ENCODE measurements at regions not wholly inside any gene's neighbourhood (a gene's known extent, or its start where the extent isn't known, plus 50 kb on each side); places are given as distances from the start of the nearest gene placed in this dataset.

DNA sequence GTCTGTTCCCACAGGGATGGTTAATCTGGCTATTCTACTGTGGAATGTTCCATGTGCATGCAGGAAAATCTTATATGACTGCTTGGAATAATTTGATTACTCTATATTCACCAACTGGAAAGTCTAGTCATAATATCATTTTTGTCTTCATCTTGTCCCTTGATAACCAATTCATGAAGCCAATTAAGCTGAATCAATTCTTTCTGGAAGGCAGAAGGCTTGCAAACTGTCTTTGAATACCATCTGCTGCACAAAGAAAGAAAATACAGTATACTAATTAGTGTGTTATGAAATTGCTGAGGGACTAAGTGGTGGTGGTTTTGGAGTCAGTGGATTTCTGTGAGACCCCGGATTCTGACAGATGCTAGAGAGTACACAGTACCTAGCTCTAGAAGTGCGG, 546.5 kb upstream of the MIS18BP1 start:
- Histone ChIP-seq H3K9me1 (ENCODE audit: insufficient read depth, low read length) (no peaks in the 10 kb centered on the region), H4K20me1 (ENCODE audit: insufficient read depth, low read length) (no peaks in the 10 kb centered on the region), H4K8ac (ENCODE audit: low read depth in 2 of 2, low read length in 2 of 2) (no peak overlapping the region), H3K18ac (ENCODE audit: low read depth, low read length) (no peak overlapping the region), H3K27me3 (ENCODE audit: control insufficient read depth, insufficient read depth, low read length) (no peaks in the 10 kb centered on the region), H2AFZ (replicated peaks; ENCODE audit: low read length, poor library complexity) (no peak overlapping the region), H3K36me3 (ENCODE audit: control insufficient read depth, insufficient read depth, low read length) (no peaks in the 10 kb centered on the region), H3K27ac (ENCODE audit: insufficient read depth, low read length) (no peak overlapping the region), H3K4me1 (ENCODE audit: control insufficient read depth, insufficient read depth, low read length) (no peaks in the 10 kb centered on the region), H3K9ac (ENCODE audit: low read depth, low read length) (no peak overlapping the region), H3K14ac (replicated peaks; ENCODE audit: low read depth, low read length) (no peak overlapping the region), H3K56ac (ENCODE audit: extremely low read depth, insufficient read depth, low read length) (no peak overlapping the region), H3K4me3 (ENCODE audit: insufficient read depth, low read depth, low read length) (no peak overlapping the region), H2AK9ac (replicated peaks; ENCODE audit: low read depth, low read length, poor library complexity) (no peak overlapping the region), H4K5ac (ENCODE audit: low read depth, low read length) (no peak overlapping the region), H3K9me3 (ENCODE audit: control insufficient read depth, insufficient read depth, low read length) (peaks cover 4% of the 10 kb centered on the region), H3K79me1 (ENCODE audit: low read depth in 1 of 2, low read length in 2 of 2) (no peaks in the 10 kb centered on the region), H2BK5ac (ENCODE audit: low read depth, low read length, poor library complexity, severe bottlenecking) (no peak overlapping the region), H3K4me2 (ENCODE audit: low read depth, low read length) (no peak overlapping the region), H2BK20ac (ENCODE audit: low read depth, low read length) (no peak overlapping the region), H2BK15ac (ENCODE audit: low read depth, low read length) (no peak overlapping the region), H3K4ac (ENCODE audit: low read depth, low read length) (no peak overlapping the region), H2BK120ac (ENCODE audit: low read depth, low read length) (no peak overlapping the region), H3K23ac (ENCODE audit: low read depth, low read length) (no peak overlapping the region), H2AK5ac (ENCODE audit: low read depth, low read length) (no peak overlapping the region), H4K91ac (ENCODE audit: insufficient read depth, low read depth, low read length) (no peak overlapping the region)
- intact Hi-C loops (cut with micrococcal nuclease) (no loop called here), in situ Hi-C loops (cut with MboI; ENCODE audit: low sequenced_read_pairs) (no loop called here), dilution Hi-C loops (cut with HindIII; ENCODE audit: low sequenced_read_pairs, unreplicated experiment) (no loop called here)
- ATAC-seq (ENCODE audit: low read depth) (no peak), DNase-seq (no peak)
- no TSS peak for BruUV-seq (replicated peaks)
- ChIA-PET CTCF (no interaction called here), POLR2A (ENCODE audit: unreplicated experiment) (no interaction called here)
- TF ChIP-seq RFX5 (IDR thresholded peaks at IDR 0.05; ENCODE audit: low read depth, low read length) (no peak), MAFK (IDR thresholded peaks at IDR 0.05; ENCODE audit: low read depth, low read length) (no peak), CEBPB (IDR thresholded peaks at IDR 0.05; ENCODE audit: low read depth, low read length) (no peak), FOS (IDR thresholded peaks at IDR 0.05; ENCODE audit: low read depth, low read length) (no peak), RCOR1 (IDR thresholded peaks at IDR 0.05; ENCODE audit: insufficient replicate concordance, low read length) (no peak), BHLHE40 (IDR thresholded peaks at IDR 0.05; ENCODE audit: low read depth, low read length) (no peak), RAD21 (IDR thresholded peaks at IDR 0.05; ENCODE audit: low read length) (no peak), MXI1 (IDR thresholded peaks at IDR 0.05; ENCODE audit: borderline replicate concordance, low read depth, low read length) (no peak), NFE2L2 (IDR thresholded peaks at IDR 0.05; ENCODE audit: low read depth, low read length) (no peak), MAZ (IDR thresholded peaks at IDR 0.05; ENCODE audit: borderline replicate concordance, low read depth, low read length) (no peak)
- TF ChIP-seq, protein P1, sequence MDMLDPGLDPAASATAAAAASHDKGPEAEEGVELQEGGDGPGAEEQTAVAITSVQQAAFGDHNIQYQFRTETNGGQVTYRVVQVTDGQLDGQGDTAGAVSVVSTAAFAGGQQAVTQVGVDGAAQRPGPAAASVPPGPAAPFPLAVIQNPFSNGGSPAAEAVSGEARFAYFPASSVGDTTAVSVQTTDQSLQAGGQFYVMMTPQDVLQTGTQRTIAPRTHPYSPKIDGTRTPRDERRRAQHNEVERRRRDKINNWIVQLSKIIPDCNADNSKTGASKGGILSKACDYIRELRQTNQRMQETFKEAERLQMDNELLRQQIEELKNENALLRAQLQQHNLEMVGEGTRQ (IDR thresholded peaks at IDR 0.05; ENCODE audit: low read depth, low read length), result no peak
- no CpG with 5 or more reads among the region's 2 CpGs for WGBS, 2 experiments (ENCODE audit: extremely low coverage in 2 of 2, insufficient read length in 1 of 2)
